ENCODE measurements at regions not wholly inside any gene's neighbourhood (a gene's known extent, or its start where the extent isn't known, plus 50 kb on each side); places are given as distances from the start of the nearest gene placed in this dataset.

GRCh38 chr2:175468431-175469098 lies 287.1 kb upstream of the ATP5MC3 start (continued):
- no peak for TF ChIP-seq ZFP3 (CRISPR knock-in tag; IDR thresholded peaks at IDR 0.05)
- TF ChIP-seq ARNTL (CRISPR knock-in tag; IDR thresholded peaks at IDR 0.05; ENCODE audit: borderline replicate concordance, low read depth), result no peak
- no peak for TF ChIP-seq ESRRG (CRISPR knock-in tag; IDR thresholded peaks at IDR 0.05)
- no peak for TF ChIP-seq ZNF8 (CRISPR knock-in tag; IDR thresholded peaks at IDR 0.05)
- TF ChIP-seq TCF4 (CRISPR knock-in tag; IDR thresholded peaks at IDR 0.05; ENCODE audit: borderline replicate concordance), result no peak
- no peak for TF ChIP-seq TOX (CRISPR knock-in tag; IDR thresholded peaks at IDR 0.05; ENCODE audit: borderline replicate concordance)
- TF ChIP-seq ZNF70 (CRISPR knock-in tag; IDR thresholded peaks at IDR 0.05), result no peak
- TF ChIP-seq POU6F1 (CRISPR knock-in tag; IDR thresholded peaks at IDR 0.05; ENCODE audit: borderline replicate concordance, low read depth), result no peak
- no peak for TF ChIP-seq CSRNP3 (CRISPR knock-in tag; IDR thresholded peaks at IDR 0.05)
- no peak for TF ChIP-seq ISL1 (CRISPR knock-in tag; IDR thresholded peaks at IDR 0.05)
- TF ChIP-seq GLIS3 (CRISPR knock-in tag; IDR thresholded peaks at IDR 0.05), result no peak
- no peak for TF ChIP-seq SNAI2 (CRISPR knock-in tag; IDR thresholded peaks at IDR 0.05)

- no peak for ATAC-seq
- TF ChIP-seq OSR1 (CRISPR knock-in tag; IDR thresholded peaks at IDR 0.05) (no peak), SNAI2 (CRISPR knock-in tag; IDR thresholded peaks at IDR 0.05) (no peak), CREB5 (CRISPR knock-in tag; IDR thresholded peaks at IDR 0.05; ENCODE audit: low read depth) (no peak), TSHZ2 (CRISPR knock-in tag; IDR thresholded peaks at IDR 0.05) (no peak), ZFP30 (CRISPR knock-in tag; IDR thresholded peaks at IDR 0.05) (no peak), GLIS3 (CRISPR knock-in tag; IDR thresholded peaks at IDR 0.05) (no peak), ZNF70 (CRISPR knock-in tag; IDR thresholded peaks at IDR 0.05) (no peak), CSRNP3 (CRISPR knock-in tag; IDR thresholded peaks at IDR 0.05) (no peak), PATZ1 (CRISPR knock-in tag; IDR thresholded peaks at IDR 0.05; ENCODE audit: borderline replicate concordance) (no peak), RARB (CRISPR knock-in tag; IDR thresholded peaks at IDR 0.05) (no peak), CSDC2 (CRISPR knock-in tag; IDR thresholded peaks at IDR 0.05) (no peak), ZC3H10 (CRISPR knock-in tag; IDR thresholded peaks at IDR 0.05) (no peak), POU6F1 (CRISPR knock-in tag; IDR thresholded peaks at IDR 0.05; ENCODE audit: borderline replicate concordance, low read depth) (no peak)
Measured at GRCh38 chr2:175465101-175465500, 283.6 kb upstream of the ATP5MC3 start.
